ENCODE measurements at regions not wholly inside any gene's neighbourhood (a gene's known extent, or its start where the extent isn't known, plus 50 kb on each side); places are given as distances from the start of the nearest gene placed in this dataset.

DNA sequence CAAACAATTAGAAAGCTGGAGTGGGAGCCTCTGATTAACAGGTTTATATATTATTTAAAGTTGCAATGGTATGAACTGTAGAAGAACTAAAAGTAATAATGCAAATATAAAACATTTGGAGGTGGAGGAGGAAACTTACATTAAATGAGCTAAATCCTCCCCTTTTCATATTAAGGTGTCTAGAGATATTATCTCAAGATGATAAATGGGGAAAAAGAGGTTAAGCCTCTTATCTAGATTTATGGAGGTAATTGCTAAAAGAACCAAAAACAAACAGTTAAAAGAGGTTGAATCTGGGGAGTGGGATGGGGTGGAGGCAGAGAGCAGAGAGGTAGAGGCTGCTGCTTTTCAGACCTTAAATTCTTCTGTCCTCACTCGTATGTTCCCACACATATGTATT lies 147.8 kb upstream of the SLC24A2 start:
- TF ChIP-seq, protein P1, sequence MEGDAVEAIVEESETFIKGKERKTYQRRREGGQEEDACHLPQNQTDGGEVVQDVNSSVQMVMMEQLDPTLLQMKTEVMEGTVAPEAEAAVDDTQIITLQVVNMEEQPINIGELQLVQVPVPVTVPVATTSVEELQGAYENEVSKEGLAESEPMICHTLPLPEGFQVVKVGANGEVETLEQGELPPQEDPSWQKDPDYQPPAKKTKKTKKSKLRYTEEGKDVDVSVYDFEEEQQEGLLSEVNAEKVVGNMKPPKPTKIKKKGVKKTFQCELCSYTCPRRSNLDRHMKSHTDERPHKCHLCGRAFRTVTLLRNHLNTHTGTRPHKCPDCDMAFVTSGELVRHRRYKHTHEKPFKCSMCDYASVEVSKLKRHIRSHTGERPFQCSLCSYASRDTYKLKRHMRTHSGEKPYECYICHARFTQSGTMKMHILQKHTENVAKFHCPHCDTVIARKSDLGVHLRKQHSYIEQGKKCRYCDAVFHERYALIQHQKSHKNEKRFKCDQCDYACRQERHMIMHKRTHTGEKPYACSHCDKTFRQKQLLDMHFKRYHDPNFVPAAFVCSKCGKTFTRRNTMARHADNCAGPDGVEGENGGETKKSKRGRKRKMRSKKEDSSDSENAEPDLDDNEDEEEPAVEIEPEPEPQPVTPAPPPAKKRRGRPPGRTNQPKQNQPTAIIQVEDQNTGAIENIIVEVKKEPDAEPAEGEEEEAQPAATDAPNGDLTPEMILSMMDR (IDR thresholded peaks at IDR 0.05), result no peak
- TF ChIP-seq EZH2 (IDR thresholded peaks at IDR 0.05; ENCODE audit: borderline replicate concordance, insufficient read depth, low read depth, low read length, poor library complexity, severe bottlenecking), result no peak

Measured in B cell (primary cell).